SK-N-MC (cell line): ENCODE measurements at regions not wholly inside any gene's neighbourhood (a gene's known extent, or its start where the extent isn't known, plus 50 kb on each side); places are given as distances from the start of the nearest gene placed in this dataset.

Experiments used
- EZH2 ChIP-seq: fragments of 200-600 bp; sonication (generic); IDR thresholded peaks from one replicate; pipeline ENCODE4 v1.6.1; 2017; ENCODE audit warnings: antibody characterized with exemption
- FOXP2 ChIP-seq: optimal IDR thresholded peaks from 2 replicates; pipeline ENCODE3; 2011; ENCODE audit warnings: mild to moderate bottlenecking, moderate library complexity; ENCODE audit not compliant: insufficient read depth; ENCODE audit errors: extremely low read length, control extremely low read depth
- POLR2AphosphoS5 ChIP-seq: IDR thresholded peaks from 2 replicates; pipeline ENCODE4 v1.6.1; 2012; ENCODE audit warnings: mild to moderate bottlenecking, low read depth, low read length, borderline replicate concordance

DNA sequence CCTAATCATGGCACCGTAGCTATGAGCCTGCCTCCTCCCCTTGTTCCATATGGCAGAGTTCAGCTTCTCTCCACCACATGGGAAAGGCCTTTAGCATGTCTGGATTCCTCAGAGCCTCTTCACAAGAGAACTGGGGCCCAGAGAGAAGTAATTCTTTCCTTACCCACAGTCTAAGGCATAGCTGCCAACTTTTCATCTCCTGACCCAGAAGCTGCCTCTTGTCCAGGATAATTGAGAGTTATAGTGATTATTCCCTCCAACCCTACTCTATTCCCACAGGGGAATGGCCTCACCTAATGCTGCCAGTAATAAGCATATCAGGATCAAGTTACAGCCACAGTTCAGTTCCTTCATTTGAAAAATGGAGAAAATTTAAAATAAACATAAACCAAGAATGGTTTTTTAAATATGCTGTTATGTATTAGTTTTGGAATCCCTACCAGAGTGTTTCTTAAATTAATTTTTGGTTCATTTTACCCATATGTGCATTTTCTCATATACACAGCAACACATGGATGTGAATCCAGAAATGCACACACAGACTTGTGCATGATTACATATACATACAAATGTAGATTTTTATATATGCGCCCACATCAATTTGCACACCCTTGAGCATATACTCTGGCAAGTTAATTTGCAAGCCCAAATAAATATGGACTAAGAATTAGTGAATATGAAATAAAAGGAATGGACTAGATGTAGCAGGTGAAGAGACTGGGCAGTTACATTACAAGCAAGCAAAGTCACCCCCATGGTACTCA is 63.9 kb upstream of the WARS2 start:
- TF ChIP-seq EZH2 (no peak), POLR2AphosphoS5 (no peak), FOXP2 (no peak)
